HepG2 (cell line): ENCODE measurements at regions not wholly inside any gene's neighbourhood (a gene's known extent, or its start where the extent isn't known, plus 50 kb on each side); places are given as distances from the start of the nearest gene placed in this dataset.

Source experiments
- ATAC-seq: fragments of 200-7000 bp; cut with Tn5 transposase; 3 replicates; pipeline ENCODE4 v1.9.1; 2020; ENCODE audit warnings: mild to moderate bottlenecking, moderate library complexity
- BruUV-seq: library from RNA; stranded (reverse); fragments of 400-500 nt; replicated peaks from 2 replicates; lab custom pipeline; 2021; lab: Mats Ljungman, UMichigan
- CTCF ChIA-PET: fragments of 300-600 bp; formaldehyde crosslinking; extraction: SDS; loops from one replicate; lab custom pipeline; 2021; ENCODE audit warnings: low total read pairs, inconsistent platforms, low intra/inter-chr PET ratio; lab: Yijun Ruan, JAX
- POLR2A ChIA-PET: fragments of 350-600 bp; sonication (Branson Sonifier 250); formaldehyde crosslinking; loops from one replicate; lab custom pipeline; 2020; ENCODE audit warnings: antibody characterized with exemption, inconsistent platforms; lab: Yijun Ruan, JAX
- DNase-seq: peaks from one replicate; pipeline ENCODE4 v3.0.0-alpha.2; 2015; ENCODE audit warnings: low spot score
- FAIRE-seq: peaks from 3 replicates; lab custom pipeline; 2011; peaks lifted over from hg19 to GRCh38; lab: Jason Lieb, UNC
- H2AFZ ChIP-seq: one replicate; pipeline ENCODE4 v1.6.1; 2011; ENCODE audit warnings: low read length, inconsistent platforms
- H3K27ac ChIP-seq: fragments of 300-600 bp; 3 replicates; pipeline ENCODE4 v1.8.0; 2011; ENCODE audit warnings: mixed run types, mild to moderate bottlenecking, mixed read lengths, low read length, inconsistent platforms; ENCODE audit not compliant: insufficient read depth; ENCODE audit errors: extremely low read length
- H3K27me3 ChIP-seq, 2 experiments: fragments of 200-600 bp in 1 of 2; 2 replicates in 1 of 2; 3 replicates in 1 of 2; pipeline versions ENCODE4 v1.6.0 to v1.8.0; 2011; ENCODE audit warnings: low read length in 2 of 2, mild to moderate bottlenecking in 2 of 2, moderate library complexity in 2 of 2, inconsistent platforms in 1 of 2; ENCODE audit not compliant: insufficient read depth in 2 of 2, control insufficient read depth in 1 of 2
- H3K36me3 ChIP-seq, 2 experiments: fragments of 200-600 bp in 1 of 2; replicated peaks in 1 of 2; 2 replicates in 1 of 2; 3 replicates in 1 of 2; pipeline versions ENCODE4 v1.5.1 to v1.8.0; 2011; ENCODE audit warnings: low read length in 2 of 2, inconsistent platforms in 1 of 2; ENCODE audit not compliant: insufficient read depth in 2 of 2, control insufficient read depth in 1 of 2
- H3K4me1 ChIP-seq: 2 replicates; pipeline ENCODE4 v1.5.1; 2012; ENCODE audit warnings: low read length, inconsistent platforms; ENCODE audit not compliant: insufficient read depth
- H3K4me2 ChIP-seq: 2 replicates; pipeline ENCODE4 v1.6.0; 2011; ENCODE audit warnings: low read depth, low read length, inconsistent platforms
- H3K4me3 ChIP-seq, 3 experiments: fragments of 200-600 bp in 1 of 3; sonication (generic), shearing (Covaris generic) in 1 of 3; replicated peaks in 1 of 3; 2 replicates each; pipeline ENCODE4 v1.5.1; 2011 to 2016; ENCODE audit warnings: low read length in 3 of 3, inconsistent platforms in 2 of 3, low read depth in 2 of 3, mild to moderate bottlenecking in 2 of 3, control low read depth in 1 of 3, mixed read lengths in 1 of 3; ENCODE audit not compliant: insufficient read depth in 1 of 3
- H3K79me2 ChIP-seq: one replicate; pipeline ENCODE4 v1.6.1; 2011; ENCODE audit warnings: low read length, inconsistent platforms; ENCODE audit not compliant: insufficient read depth
- H3K9ac ChIP-seq: 2 replicates; pipeline ENCODE4 v1.6.0; 2011; ENCODE audit warnings: mild to moderate bottlenecking, low read depth, low read length, inconsistent platforms; ENCODE audit not compliant: insufficient read depth
- H3K9me3 ChIP-seq: 2 replicates; pipeline ENCODE4 v1.5.1; 2012; ENCODE audit warnings: mild to moderate bottlenecking, low read length
- H4K20me1 ChIP-seq: 2 replicates; pipeline ENCODE4 v1.6.0; 2011; ENCODE audit warnings: inconsistent platforms, mild to moderate bottlenecking, low read length, moderate library complexity; ENCODE audit not compliant: insufficient read depth
- BORCS8-MEF2B ChIP-seq: sonication (generic); formaldehyde crosslinking; IDR thresholded peaks from 2 replicates; pipeline ENCODE4 v1.8.0; 2022; ENCODE audit warnings: mild to moderate bottlenecking, missing genetic modification reagents
- RAD51 ChIP-seq: fragments of 450-650 bp; IDR thresholded peaks from 2 replicates; pipeline ENCODE4 v1.6.1; 2016; ENCODE audit warnings: borderline replicate concordance
- THYN1 ChIP-seq: sonication (generic); formaldehyde crosslinking; IDR thresholded peaks from 2 replicates; pipeline ENCODE4 v1.8.1; 2023; ENCODE audit warnings: low read depth, mild to moderate bottlenecking, moderate library complexity, missing genetic modification reagents, borderline replicate concordance
- TIGD3 ChIP-seq: sonication (generic); formaldehyde crosslinking; IDR thresholded peaks from 2 replicates; pipeline ENCODE4 v1.5.1; 2020; ENCODE audit warnings: mild to moderate bottlenecking, missing genetic modification reagents, borderline replicate concordance
- ZBTB10 ChIP-seq: sonication (generic); formaldehyde crosslinking; IDR thresholded peaks from 2 replicates; pipeline ENCODE4 v1.4.0; 2020; ENCODE audit warnings: missing genetic modification reagents, borderline replicate concordance
- ZNF225 ChIP-seq: sonication (generic); formaldehyde crosslinking; IDR thresholded peaks from 2 replicates; pipeline ENCODE4 v1.4.0; 2020; ENCODE audit warnings: mild to moderate bottlenecking, missing genetic modification reagents
- ZNF550 ChIP-seq: sonication (generic); formaldehyde crosslinking; IDR thresholded peaks from 2 replicates; pipeline ENCODE4 v1.4.0; 2020; ENCODE audit warnings: mild to moderate bottlenecking, missing genetic modification reagents, borderline replicate concordance
- ZSCAN22 ChIP-seq: sonication (generic); formaldehyde crosslinking; IDR thresholded peaks from 2 replicates; pipeline ENCODE4 v1.4.0; 2020; ENCODE audit warnings: mild to moderate bottlenecking, missing genetic modification reagents
- WGBS: methylation state at CpG from one replicate; pipeline ENCODE4 v1.1.6; 2017; ENCODE audit warnings: low lambda C conversion rate; 5-methylcytosine and 5-hydroxymethylcytosine counted together
- in situ Hi-C: cut with HindIII; loops from 2 replicates; pipeline ENCODE4 v1.10.0; 2017; ENCODE audit warnings: low pct_unique_long_range_greater_than_20kb; ENCODE audit not compliant: extremely low pct_ligation_motif_present
- intact Hi-C: fragments of 100-400 bp; cut with micrococcal nuclease; formaldehyde crosslinking; loops from one replicate; pipeline ENCODE4 v1.10.0; 2022; ENCODE audit not compliant: unreplicated experiment

GRCh38 chr5:178796165-178796945, 63.4 kb upstream of the ZNF354B start:
- Histone ChIP-seq H3K4me2 (no peak overlapping the region), H3K27ac (no peak overlapping the region), H3K4me1 (no peaks in the 10 kb centered on the region), H3K27me3 (peaks cover 0 to 12% of the 10 kb centered on the region in 2 experiments; a peak in 2 of 5 replicates), H3K9me3 (no peaks in the 10 kb centered on the region), H3K4me3 (no peak overlapping the region), H3K9ac (no peak overlapping the region), H3K79me2 (no peaks in the 10 kb centered on the region), H3K36me3 (no peaks in the 10 kb centered on the region), H2AFZ (no peak overlapping the region), H4K20me1 (no peaks in the 10 kb centered on the region)
- BruUV-seq = no TSS peak
- DNase-seq = no peak
- no peak for FAIRE-seq
- ChIA-PET CTCF (no interaction called here), POLR2A (no interaction called here)
- TF ChIP-seq BORCS8-MEF2B (CRISPR knock-in tag) (no peak), ZSCAN22 (CRISPR knock-in tag) (no peak), ZNF550 (CRISPR knock-in tag) (no peak), TIGD3 (CRISPR knock-in tag) (no peak), ZBTB10 (CRISPR knock-in tag) (no peak), THYN1 (CRISPR knock-in tag) (no peak), ZNF225 (CRISPR knock-in tag) (no peak), RAD51 (no peak)
- no peak for ATAC-seq
- WGBS = 23% methylated on average over 13 of the region's 17 CpGs
- intact Hi-C loops = no loop called here
- in situ Hi-C loops = no loop called here
